Lung (tissue), 11 donors: ENCODE measurements at regions not wholly inside any gene's neighbourhood (a gene's known extent, or its start where the extent isn't known, plus 50 kb on each side); places are given as distances from the start of the nearest gene placed in this dataset.

ENCODE experiments used
- ATAC-seq: fragments of 200-7000 bp; cut with Tn5 transposase; one replicate; pipeline ENCODE4 v1.9.1; 2020; ENCODE audit warnings: moderate number of reproducible peaks; ENCODE audit not compliant: insufficient read depth, low FRiP score
- DNase-seq, 3 donors: peaks; one replicate each; pipeline ENCODE4 v3.0.0-alpha.2; 2013 to 2017
- H3K27ac ChIP-seq, 2 donors: one replicate each; pipeline ENCODE4 v1.5.1; 2013; ENCODE audit warnings: mild to moderate bottlenecking in 2 of 2, moderate library complexity in 2 of 2, control low read depth in 1 of 2, inconsistent platforms in 1 of 2, low read depth in 1 of 2, low read length in 1 of 2
- H3K27me3 ChIP-seq, 3 donors: one replicate each; pipeline ENCODE4 v1.5.1; 2013; ENCODE audit warnings: low read length in 2 of 3; ENCODE audit not compliant: control insufficient read depth in 3 of 3, insufficient read depth in 3 of 3
- H3K36me3 ChIP-seq, 4 donors: one replicate each; pipeline ENCODE4 v1.5.1; 2013; ENCODE audit warnings: low read length in 4 of 4, mild to moderate bottlenecking in 1 of 4, moderate library complexity in 1 of 4; ENCODE audit not compliant: control insufficient read depth in 4 of 4, insufficient read depth in 4 of 4
- H3K4me1 ChIP-seq, 5 donors: one replicate each; pipeline ENCODE4 v1.5.1; 2013; ENCODE audit warnings: low read length in 5 of 5, mild to moderate bottlenecking in 2 of 5, moderate library complexity in 1 of 5; ENCODE audit not compliant: control insufficient read depth in 5 of 5, insufficient read depth in 5 of 5
- H3K4me3 ChIP-seq: one replicate; pipeline ENCODE4 v1.5.1; 2013; ENCODE audit warnings: mild to moderate bottlenecking, control low read depth, moderate library complexity
- H3K9ac ChIP-seq, 2 donors: one replicate each; pipeline ENCODE4 v1.5.1; 2013; ENCODE audit warnings: low read length in 2 of 2, control low read depth in 1 of 2; ENCODE audit not compliant: insufficient read depth in 1 of 2
- H3K9me3 ChIP-seq, 4 donors: one replicate each; pipeline ENCODE4 v1.5.1; 2013; ENCODE audit warnings: low read length in 3 of 4, mild to moderate bottlenecking in 1 of 4, moderate library complexity in 1 of 4; ENCODE audit not compliant: control insufficient read depth in 4 of 4, insufficient read depth in 3 of 4
- WGBS, 2 donors: extraction: QIAGEN DNeasy Blood & Tissue Kit; methylation state at CpG; one replicate each; pipeline ENCODE4 v1.1.7; 2013; 5-methylcytosine and 5-hydroxymethylcytosine counted together
- TF ChIP-seq, protein P1 (sequence below): IDR thresholded peaks from 2 replicates; pipeline ENCODE4 v1.5.1; 2012; ENCODE audit warnings: mild to moderate bottlenecking; ENCODE audit errors: control extremely low read depth, extremely low read depth
- donor health status: control.
- donor health status: control.
- donor health status: Bipolar disorder and iron deficiency.
- donor health status: healthy.
- donor health status: DM: yes; HTN: yes; CAD: no.

DNA sequence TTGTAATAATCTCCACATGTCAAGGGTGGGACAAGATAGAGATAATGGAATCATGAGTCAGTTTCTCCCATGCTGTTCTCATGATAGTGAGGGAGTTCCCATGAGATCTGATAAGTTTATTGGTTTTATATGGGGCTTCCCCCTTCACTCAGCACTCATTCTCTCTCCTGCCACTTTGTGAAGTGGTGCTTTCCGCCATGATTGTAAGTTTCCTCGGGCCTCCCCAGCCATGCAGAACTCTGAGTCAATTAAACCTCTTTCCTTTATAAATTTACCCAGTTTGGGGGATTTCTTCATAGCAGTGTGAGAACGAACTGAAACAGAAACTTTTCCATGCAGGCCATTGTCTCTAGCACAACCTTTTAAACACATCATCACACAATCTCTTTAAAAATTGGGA is 221.5 kb upstream of the BRINP3 start:
- 83 to 89% methylated on average over 3 of the region's 3 CpGs for WGBS, 2 donors
- DNase-seq (no peak), ATAC-seq (no peak)
- Histone ChIP-seq H3K27ac (no peak overlapping the region), H3K9me3 (peaks cover 0 to 3% (median 0%) of the 10 kb centered on the region in 4 donors), H3K36me3 (no peaks in the 10 kb centered on the region), H3K9ac (no peak overlapping the region), H3K4me3 (no peak overlapping the region), H3K4me1 (no peaks in the 10 kb centered on the region), H3K27me3 (no peaks in the 10 kb centered on the region)
- TF ChIP-seq, protein P1, sequence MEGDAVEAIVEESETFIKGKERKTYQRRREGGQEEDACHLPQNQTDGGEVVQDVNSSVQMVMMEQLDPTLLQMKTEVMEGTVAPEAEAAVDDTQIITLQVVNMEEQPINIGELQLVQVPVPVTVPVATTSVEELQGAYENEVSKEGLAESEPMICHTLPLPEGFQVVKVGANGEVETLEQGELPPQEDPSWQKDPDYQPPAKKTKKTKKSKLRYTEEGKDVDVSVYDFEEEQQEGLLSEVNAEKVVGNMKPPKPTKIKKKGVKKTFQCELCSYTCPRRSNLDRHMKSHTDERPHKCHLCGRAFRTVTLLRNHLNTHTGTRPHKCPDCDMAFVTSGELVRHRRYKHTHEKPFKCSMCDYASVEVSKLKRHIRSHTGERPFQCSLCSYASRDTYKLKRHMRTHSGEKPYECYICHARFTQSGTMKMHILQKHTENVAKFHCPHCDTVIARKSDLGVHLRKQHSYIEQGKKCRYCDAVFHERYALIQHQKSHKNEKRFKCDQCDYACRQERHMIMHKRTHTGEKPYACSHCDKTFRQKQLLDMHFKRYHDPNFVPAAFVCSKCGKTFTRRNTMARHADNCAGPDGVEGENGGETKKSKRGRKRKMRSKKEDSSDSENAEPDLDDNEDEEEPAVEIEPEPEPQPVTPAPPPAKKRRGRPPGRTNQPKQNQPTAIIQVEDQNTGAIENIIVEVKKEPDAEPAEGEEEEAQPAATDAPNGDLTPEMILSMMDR, result no peak

DNA sequence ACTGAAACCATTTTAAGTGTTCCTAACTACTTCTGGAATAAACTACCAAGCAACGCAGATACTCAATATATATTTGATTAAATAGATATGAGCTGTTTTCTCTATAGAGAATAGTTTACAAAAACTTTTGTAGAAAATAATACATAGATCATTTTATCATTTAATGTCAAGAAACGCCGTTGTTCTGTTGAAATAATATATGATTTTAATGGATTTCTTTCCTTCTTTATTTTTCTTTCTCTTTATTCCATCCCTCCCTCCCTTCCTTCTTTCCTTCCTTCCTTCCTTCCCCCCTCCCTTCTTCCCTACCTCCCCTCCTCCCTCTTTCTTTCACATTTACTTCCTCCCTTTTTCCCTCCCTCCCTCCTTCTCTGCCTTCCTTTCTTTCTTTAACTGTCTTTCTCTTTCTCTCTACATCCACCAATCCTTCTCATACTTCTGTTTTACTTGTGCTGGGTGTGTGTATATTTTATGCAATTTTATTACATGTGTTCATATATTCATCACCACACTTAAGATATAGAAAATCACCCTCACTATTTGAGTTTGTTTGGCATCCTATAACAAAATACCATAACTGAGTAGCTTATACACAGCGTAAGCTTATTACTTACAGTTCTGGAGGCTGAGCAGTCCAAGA is 230.9 kb upstream of the BRINP3 start:
- WGBS, 2 donors, result 88 to 95% methylated on average over 4 of the region's 4 CpGs
- no peaks in the 10 kb centered on the region for H3K36me3 ChIP-seq
- no peak overlapping the region for H3K9ac ChIP-seq

DNA sequence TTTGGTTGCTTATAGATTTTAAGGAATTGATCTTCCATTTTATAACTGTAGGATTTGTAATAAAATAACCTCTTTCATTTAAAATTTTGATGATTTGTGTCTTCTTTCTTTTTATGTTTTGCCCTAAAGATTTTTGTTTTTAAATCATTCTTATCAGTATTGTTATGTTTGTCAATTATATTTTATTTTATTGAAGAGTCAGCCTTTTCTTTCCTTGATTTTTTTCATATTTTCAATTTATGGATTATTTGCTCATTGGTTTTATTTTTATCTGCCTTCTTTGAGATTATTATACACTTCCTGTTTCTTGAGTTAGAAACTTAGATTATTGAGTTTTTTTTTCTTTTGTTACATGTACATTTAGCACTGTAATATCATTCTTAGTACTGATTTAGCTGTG is 233.4 kb upstream of the BRINP3 start:
- Histone ChIP-seq H3K36me3 (no peaks in the 10 kb centered on the region), H3K27me3 (no peaks in the 10 kb centered on the region), H3K27ac (no peak overlapping the region), H3K4me1 (no peaks in the 10 kb centered on the region), H3K9me3 (no peaks in the 10 kb centered on the region), H3K4me3 (no peak overlapping the region), H3K9ac (no peak overlapping the region)
- TF ChIP-seq, protein P1, result no peak
- no peak for ATAC-seq
- DNase-seq, result no peak

More for the DNA sequence above, 230.9 kb upstream of the BRINP3 start:
- no peak overlapping the region for H3K4me3 ChIP-seq
- DNase-seq, result no peak
- no peak for ATAC-seq
- TF ChIP-seq, protein P1, result no peak
- H3K9me3 ChIP-seq, result peaks cover 0 to 3% (median 0%) of the 10 kb centered on the region in 4 donors
- H3K27ac ChIP-seq, result no peak overlapping the region
- no peaks in the 10 kb centered on the region for H3K4me1 ChIP-seq
- H3K27me3 ChIP-seq, result no peaks in the 10 kb centered on the region

DNA sequence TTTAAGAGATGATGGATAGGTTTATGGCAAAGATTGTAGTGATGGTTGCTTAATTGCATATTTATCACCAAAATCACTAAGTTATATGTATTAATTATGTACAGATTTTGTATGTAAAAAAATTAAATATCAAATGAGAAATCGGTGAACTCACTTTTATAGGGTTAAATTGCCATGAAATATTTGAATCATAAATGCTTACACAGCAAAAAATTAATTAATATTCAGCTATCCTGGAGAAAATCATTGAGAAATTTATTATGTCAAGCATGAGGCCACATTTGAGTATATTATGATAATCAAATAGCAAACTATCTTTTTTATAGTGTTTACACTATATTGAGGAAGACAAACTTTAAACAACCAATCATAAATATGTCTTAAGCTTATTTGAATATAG is 239.4 kb upstream of the BRINP3 start:
- Histone ChIP-seq H3K27me3 (no peaks in the 10 kb centered on the region), H3K27ac (no peak overlapping the region), H3K4me1 (no peaks in the 10 kb centered on the region), H3K36me3 (no peaks in the 10 kb centered on the region), H3K4me3 (no peak overlapping the region), H3K9me3 (no peaks in the 10 kb centered on the region), H3K9ac (no peak overlapping the region)
- TF ChIP-seq, protein P1, result no peak
- ATAC-seq (no peak), DNase-seq (no peak)
- 59 to 80% methylated on average over 1 of the region's 1 CpG for whole genome bisulfite sequencing, 2 donors
